HG03442 (cell line): ENCODE measurements at regions not wholly inside any gene's neighbourhood (a gene's known extent, or its start where the extent isn't known, plus 50 kb on each side); places are given as distances from the start of the nearest gene placed in this dataset.
"Not testable (repeated sequence)": the region's sequence is repeated elsewhere in the genome, so short reads cannot be mapped to it uniquely, and the experiment has no call there.

Experiments used
- ATAC-seq: cut with Tn5 transposase; IDR thresholded peaks from one replicate; pipeline ENCODE4 v1.9.1; 2021; ENCODE audit warnings: mild to moderate bottlenecking, moderate library complexity; ENCODE audit not compliant: unreplicated experiment

GRCh38 chr3:64392001-64392400 is 166.7 kb upstream of the PRICKLE2 start:
- ATAC-seq = no peak

- ATAC-seq = no peak
Observed at GRCh38 chr3:64390893-64391292, 165.6 kb upstream of the PRICKLE2 start.

- ATAC-seq = no peak
Observed at GRCh38 chr3:64388886-64389285, 163.6 kb upstream of the PRICKLE2 start.

- ATAC-seq = no peak
Observed at GRCh38 chr3:64387688-64388087, 162.4 kb upstream of the PRICKLE2 start.

- ATAC-seq = no peak
Observed at GRCh38 chr3:64385277-64385676, 160.0 kb upstream of the PRICKLE2 start.

- ATAC-seq = no peak
Observed at GRCh38 chr3:64384561-64384960, 159.3 kb upstream of the PRICKLE2 start.

- ATAC-seq = no peak
Observed at GRCh38 chr3:64382153-64382552, 156.9 kb upstream of the PRICKLE2 start.

GRCh38 chr3:64381367-64381766 is 156.1 kb upstream of the PRICKLE2 start:
- no peak for ATAC-seq

GRCh38 chr3:64380546-64380945 is 155.3 kb upstream of the PRICKLE2 start:
- no peak for ATAC-seq

- ATAC-seq = no peak
Observed at GRCh38 chr3:64379221-64379620, 154.0 kb upstream of the PRICKLE2 start.

- ATAC-seq = no peak
Observed at GRCh38 chr3:64377942-64378341, 152.7 kb upstream of the PRICKLE2 start.

- no peak for ATAC-seq
Observed at GRCh38 chr3:64375737-64376136, 150.5 kb upstream of the PRICKLE2 start.

GRCh38 chr3:64369390-64369789 is 144.1 kb upstream of the PRICKLE2 start:
- ATAC-seq = no peak

GRCh38 chr3:64368257-64369020 is 143.2 kb upstream of the PRICKLE2 start:
- ATAC-seq = no peak

GRCh38 chr3:64365877-64366276 is 140.6 kb upstream of the PRICKLE2 start:
- no peak for ATAC-seq

- no peak for ATAC-seq
Observed at GRCh38 chr3:64363842-64364241, 138.6 kb upstream of the PRICKLE2 start.

- ATAC-seq = no peak
Observed at GRCh38 chr3:64361962-64362735, 136.9 kb upstream of the PRICKLE2 start.

- not testable (repeated sequence) for ATAC-seq
Observed at GRCh38 chr3:64361036-64361435, 135.8 kb upstream of the PRICKLE2 start.

- ATAC-seq = no peak
Observed at GRCh38 chr3:64360280-64360679, 135.0 kb upstream of the PRICKLE2 start.

- ATAC-seq = no peak
Observed at GRCh38 chr3:64359735-64360134, 134.5 kb upstream of the PRICKLE2 start.

- no peak for ATAC-seq
Observed at GRCh38 chr3:64358853-64359252, 133.6 kb upstream of the PRICKLE2 start.

GRCh38 chr3:64358176-64358575 is 132.9 kb upstream of the PRICKLE2 start:
- ATAC-seq = no peak
